Inflammatory macrophage treated with lipopolysaccharide for 4 hours (primary cell): ENCODE measurements at regions not wholly inside any gene's neighbourhood (a gene's known extent, or its start where the extent isn't known, plus 50 kb on each side); places are given as distances from the start of the nearest gene placed in this dataset.

Experiments used
- DNase-seq: peaks from one replicate; pipeline ENCODE4 v3.0.0-alpha.2; 2020

GRCh38 chr9:109914280-109915027 is 134.5 kb downstream of the PALM2AKAP2 start:
- DNase-seq = no peak

GRCh38 chr9:109916316-109916715 is 136.3 kb downstream of the PALM2AKAP2 start:
- DNase-seq = no peak

GRCh38 chr9:109918339-109919163 is 138.6 kb downstream of the PALM2AKAP2 start:
- DNase-seq = no peak

- no peak for DNase-seq
Observed at GRCh38 chr9:109919736-109920408, 139.9 kb downstream of the PALM2AKAP2 start.

GRCh38 chr9:109922617-109923470 is 142.8 kb downstream of the PALM2AKAP2 start:
- no peak for DNase-seq

- DNase-seq = no peak
Observed at GRCh38 chr9:109923471-109923760, 143.4 kb downstream of the PALM2AKAP2 start.

GRCh38 chr9:109923806-109924205 is 143.8 kb downstream of the PALM2AKAP2 start:
- no peak for DNase-seq

- no peak for DNase-seq
Observed at GRCh38 chr9:109925799-109926198, 145.8 kb downstream of the PALM2AKAP2 start.

GRCh38 chr9:109926421-109926869 is 146.4 kb downstream of the PALM2AKAP2 start:
- peak; percentile 72 for DNase-seq

- no peak for DNase-seq
Observed at GRCh38 chr9:109931623-109932022, 151.6 kb downstream of the PALM2AKAP2 start.

- DNase-seq = peak; percentile 18
Observed at GRCh38 chr9:109934136-109934856, 154.3 kb downstream of the PALM2AKAP2 start.

- DNase-seq = peak; percentile 61
Observed at GRCh38 chr9:109934857-109935215, 154.8 kb downstream of the PALM2AKAP2 start.

GRCh38 chr9:109935406-109936087 is 155.5 kb downstream of the PALM2AKAP2 start:
- DNase-seq = no peak

- no peak for DNase-seq
Observed at GRCh38 chr9:109937861-109938453, 158.0 kb downstream of the PALM2AKAP2 start.

- peak; percentile 84 for DNase-seq
Observed at GRCh38 chr9:109939698-109940342, 159.8 kb downstream of the PALM2AKAP2 start.

GRCh38 chr9:109940561-109940960 is 160.6 kb downstream of the PALM2AKAP2 start:
- DNase-seq = peak; percentile 19

GRCh38 chr9:109941771-109942170 is 161.8 kb downstream of the PALM2AKAP2 start:
- DNase-seq = no peak

- DNase-seq = no peak
Observed at GRCh38 chr9:109945573-109945972, 165.6 kb downstream of the PALM2AKAP2 start.

GRCh38 chr9:109948453-109948852 is 168.5 kb downstream of the PALM2AKAP2 start:
- no peak for DNase-seq

- no peak for DNase-seq
Observed at GRCh38 chr9:109950710-109951443, 170.9 kb downstream of the PALM2AKAP2 start.
